GM12878 (cell line): ENCODE measurements at regions not wholly inside any gene's neighbourhood (a gene's known extent, or its start where the extent isn't known, plus 50 kb on each side); places are given as distances from the start of the nearest gene placed in this dataset.

Experiments used
- ATAC-seq: fragments of 200-7000 bp; cut with Tn5 transposase; 3 replicates; pipeline ENCODE4 v1.9.1; 2020; ENCODE audit warnings: mild to moderate bottlenecking, moderate library complexity
- BruUV-seq: library from RNA; stranded (reverse); fragments of 400-500 nt; replicated peaks from 2 replicates; lab custom pipeline; 2021; lab: Mats Ljungman, UMichigan
- CTCF ChIA-PET: fragments of 300-600 bp; sonication (Branson Sonifier 250); formaldehyde crosslinking; extraction: SDS; loops from one replicate; lab custom pipeline; 2021; ENCODE audit warnings: inconsistent platforms; lab: Yijun Ruan, JAX
- POLR2A ChIA-PET: fragments of 350-600 bp; formaldehyde crosslinking; extraction: SDS; loops from one replicate; lab custom pipeline; 2021; ENCODE audit warnings: inconsistent platforms; lab: Charles Lee
- RAD21 ChIA-PET: fragments of 300-600 bp; sonication (Branson Sonifier 250); formaldehyde crosslinking; loops from one replicate; lab custom pipeline; 2023; ENCODE audit warnings: antibody characterized with exemption; ENCODE audit not compliant: unreplicated experiment; lab: Charles Lee
- SMC1A ChIA-PET: fragments of 300-600 bp; sonication (Branson Sonifier 250); formaldehyde crosslinking; loops from one replicate; lab custom pipeline; 2023; ENCODE audit not compliant: unreplicated experiment, uncharacterized antibody; lab: Charles Lee
- DNase-seq: peaks from one replicate; pipeline ENCODE4 v3.0.0-alpha.2; 2011; ENCODE audit warnings: low read depth, low spot score
- FAIRE-seq: peaks from 3 replicates; lab custom pipeline; 2011; peaks lifted over from hg19 to GRCh38; lab: Jason Lieb, UNC
- H2AFZ ChIP-seq: 2 replicates; pipeline ENCODE4 v1.6.0; 2011; ENCODE audit warnings: low read depth, low read length, control low read depth; ENCODE audit not compliant: control insufficient read depth
- H3K27ac ChIP-seq: 2 replicates; pipeline ENCODE4 v1.5.1; 2011; ENCODE audit warnings: control low read depth; ENCODE audit not compliant: control insufficient read depth, insufficient read depth
- H3K27me3 ChIP-seq, 2 experiments: replicated peaks in 1 of 2; 2 replicates each; pipeline versions ENCODE4 v1.6.0 to v1.6.1; 2011; ENCODE audit warnings: low read length in 1 of 2; ENCODE audit not compliant: control insufficient read depth in 2 of 2, insufficient read depth in 2 of 2
- H3K36me3 ChIP-seq, 2 experiments: 2 replicates each; pipeline ENCODE4 v1.5.1; 2011; ENCODE audit warnings: low read length in 1 of 2; ENCODE audit not compliant: control insufficient read depth in 2 of 2, insufficient read depth in 2 of 2
- H3K4me1 ChIP-seq: 2 replicates; pipeline ENCODE4 v1.6.1; 2011; ENCODE audit warnings: mild to moderate bottlenecking, low read length, moderate library complexity, mixed read lengths; ENCODE audit not compliant: control insufficient read depth, insufficient read depth
- H3K4me2 ChIP-seq: 2 replicates; pipeline ENCODE4 v1.6.0; 2011; ENCODE audit warnings: control low read depth; ENCODE audit not compliant: control insufficient read depth, insufficient read depth
- H3K4me3 ChIP-seq: fragments of 200-600 bp; sonication (generic); 2 replicates; pipeline ENCODE4 v1.5.1; 2016
- H3K79me2 ChIP-seq: 2 replicates; pipeline ENCODE4 v1.6.0; 2011; ENCODE audit warnings: low read length; ENCODE audit not compliant: control insufficient read depth, insufficient read depth
- H3K9ac ChIP-seq: 2 replicates; pipeline ENCODE4 v1.8.0; 2011; ENCODE audit warnings: low read length, control low read depth, mixed read lengths; ENCODE audit not compliant: control insufficient read depth, insufficient read depth
- H3K9me3 ChIP-seq: replicated peaks from 3 replicates; pipeline ENCODE4 v1.5.1; 2011; ENCODE audit warnings: mild to moderate bottlenecking, low read length; ENCODE audit not compliant: control insufficient read depth, insufficient read depth
- H4K20me1 ChIP-seq: 2 replicates; pipeline ENCODE4 v1.6.0; 2011; ENCODE audit not compliant: control insufficient read depth, insufficient read depth
- CHD4 ChIP-seq: fragments of 200-600 bp; sonication (generic); IDR thresholded peaks from 2 replicates; pipeline ENCODE4 v1.6.1; 2016; ENCODE audit warnings: mild to moderate bottlenecking
- HDGF ChIP-seq: fragments of 450-650 bp; IDR thresholded peaks from 2 replicates; pipeline ENCODE4 v1.6.1; 2016; ENCODE audit warnings: antibody characterized with exemption
- IKZF2 ChIP-seq, 2 experiments: fragments of 450-650 bp; IDR thresholded peaks; 2 replicates each; pipeline ENCODE4 v1.6.1; 2017; ENCODE audit warnings: mild to moderate bottlenecking in 2 of 2, moderate library complexity in 2 of 2
- IRF5 ChIP-seq: fragments of 450-650 bp; IDR thresholded peaks from 2 replicates; pipeline ENCODE4 v1.6.1; 2017; ENCODE audit warnings: borderline replicate concordance
- LARP7 ChIP-seq: fragments of 450-650 bp; IDR thresholded peaks from 2 replicates; pipeline ENCODE4 v1.6.1; 2017; ENCODE audit warnings: mild to moderate bottlenecking
- MLLT1 ChIP-seq: fragments of 450-650 bp; IDR thresholded peaks from 2 replicates; pipeline ENCODE4 v1.6.1; 2016; ENCODE audit warnings: mild to moderate bottlenecking
- NBN ChIP-seq: fragments of 450-650 bp; IDR thresholded peaks from 2 replicates; pipeline ENCODE4 v1.6.1; 2016
- PRDM15 ChIP-seq: fragments of 450-650 bp; formaldehyde crosslinking; IDR thresholded peaks from 2 replicates; pipeline ENCODE4 v1.4.0; 2020; ENCODE audit warnings: mild to moderate bottlenecking, moderate library complexity
- SMAD5 ChIP-seq: IDR thresholded peaks from 2 replicates; pipeline ENCODE4 v1.6.1; 2016; ENCODE audit warnings: antibody characterized with exemption, low read depth
- TCF12 ChIP-seq: IDR thresholded peaks from 2 replicates; pipeline ENCODE4 v1.6.1; 2011; ENCODE audit warnings: low read depth, mild to moderate bottlenecking, low read length
- WGBS: methylation state at CpG from one replicate; pipeline ENCODE4 v1.1.6; 2016; ENCODE audit warnings: low lambda C conversion rate; ENCODE audit not compliant: insufficient replicate concordance, insufficient coverage; ENCODE audit errors: missing lambda C conversion rate; 5-methylcytosine and 5-hydroxymethylcytosine counted together
- in situ Hi-C: fragments of 300-500 bp; cut with MboI; formaldehyde crosslinking; loops from 9 replicates; pipeline ENCODE4 v1.14.3; 2018; ENCODE audit warnings: mixed read lengths
- intact Hi-C: fragments of 100-400 bp; cut with micrococcal nuclease; formaldehyde crosslinking; loops from one replicate; pipeline ENCODE4 v1.14.2; 2022; ENCODE audit not compliant: unreplicated experiment
- TF ChIP-seq, protein P1 (sequence below): fragments of 450-650 bp; IDR thresholded peaks from 2 replicates; pipeline ENCODE4 v1.6.1; 2016; ENCODE audit warnings: mild to moderate bottlenecking
- TF ChIP-seq, protein P2 (sequence below): IDR thresholded peaks from 2 replicates; pipeline ENCODE4 v1.6.1; 2011; ENCODE audit warnings: mild to moderate bottlenecking, low read depth, low read length, moderate library complexity; ENCODE audit not compliant: insufficient replicate concordance

DNA sequence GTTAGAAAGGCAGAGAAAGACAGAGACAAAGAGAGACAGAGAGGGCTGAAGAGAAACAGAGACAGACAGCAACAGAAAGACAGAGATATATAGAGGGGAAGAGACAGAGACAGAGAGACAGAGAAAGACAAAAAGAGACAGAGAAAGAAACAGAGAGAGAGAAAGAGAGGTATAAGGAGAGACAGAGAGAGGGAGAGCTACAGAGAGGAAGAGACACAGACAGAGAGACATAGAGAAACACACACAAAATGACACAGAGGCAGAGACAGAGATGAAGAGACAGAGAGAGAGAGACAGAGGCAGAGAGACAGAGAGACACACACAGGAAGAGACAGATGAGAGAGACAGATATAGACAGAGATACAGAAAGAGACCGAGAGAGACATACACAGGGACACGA, 168.6 kb downstream of the TMEM121 start:
- no peaks in the 10 kb centered on the region for H3K36me3 ChIP-seq
- peak overlapping the region; percentile 26; the same call in 1 of the 2 replicates for H3K4me3 ChIP-seq
- POLR2A ChIA-PET, result no interaction called here
- in situ Hi-C loops (no loop called here), intact Hi-C loops (no loop called here)
- peak overlapping the region; percentile 43 for H3K9ac ChIP-seq
- no peak overlapping the region for H2AFZ ChIP-seq
- ATAC-seq, result no peak
- H3K27me3 ChIP-seq, result no peaks in the 10 kb centered on the region
- CTCF ChIA-PET, result no interaction called here
- SMC1A ChIA-PET, result no interaction called here
- no peaks in the 10 kb centered on the region for H4K20me1 ChIP-seq
- no peaks in the 10 kb centered on the region for H3K9me3 ChIP-seq
- H3K4me2 ChIP-seq, result no peak overlapping the region; the same call in none of the 2 replicates
- no peak for FAIRE-seq
- peaks cover 42% of the 10 kb centered on the region for H3K4me1 ChIP-seq
- WGBS, result 0% methylated on average over 2 of the region's 2 CpGs
- peaks cover 40% of the 10 kb centered on the region for H3K79me2 ChIP-seq
- TF ChIP-seq HDGF (peak; percentile 94), IKZF2 (IDR thresholded peaks at IDR 0.05) (no peak), TCF12 (no peak), NBN (peak; percentile 60; the same call in 1 of the 2 replicates), MLLT1 (peak; percentile 89), IRF5 (no peak), SMAD5 (no peak), PRDM15 (no peak), CHD4 (no peak), LARP7 (no peak)
- TF ChIP-seq, protein P1, sequence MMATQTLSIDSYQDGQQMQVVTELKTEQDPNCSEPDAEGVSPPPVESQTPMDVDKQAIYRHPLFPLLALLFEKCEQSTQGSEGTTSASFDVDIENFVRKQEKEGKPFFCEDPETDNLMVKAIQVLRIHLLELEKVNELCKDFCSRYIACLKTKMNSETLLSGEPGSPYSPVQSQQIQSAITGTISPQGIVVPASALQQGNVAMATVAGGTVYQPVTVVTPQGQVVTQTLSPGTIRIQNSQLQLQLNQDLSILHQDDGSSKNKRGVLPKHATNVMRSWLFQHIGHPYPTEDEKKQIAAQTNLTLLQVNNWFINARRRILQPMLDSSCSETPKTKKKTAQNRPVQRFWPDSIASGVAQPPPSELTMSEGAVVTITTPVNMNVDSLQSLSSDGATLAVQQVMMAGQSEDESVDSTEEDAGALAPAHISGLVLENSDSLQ, result peak; percentile 12; the same call in 1 of the 2 replicates
- TF ChIP-seq, protein P2, sequence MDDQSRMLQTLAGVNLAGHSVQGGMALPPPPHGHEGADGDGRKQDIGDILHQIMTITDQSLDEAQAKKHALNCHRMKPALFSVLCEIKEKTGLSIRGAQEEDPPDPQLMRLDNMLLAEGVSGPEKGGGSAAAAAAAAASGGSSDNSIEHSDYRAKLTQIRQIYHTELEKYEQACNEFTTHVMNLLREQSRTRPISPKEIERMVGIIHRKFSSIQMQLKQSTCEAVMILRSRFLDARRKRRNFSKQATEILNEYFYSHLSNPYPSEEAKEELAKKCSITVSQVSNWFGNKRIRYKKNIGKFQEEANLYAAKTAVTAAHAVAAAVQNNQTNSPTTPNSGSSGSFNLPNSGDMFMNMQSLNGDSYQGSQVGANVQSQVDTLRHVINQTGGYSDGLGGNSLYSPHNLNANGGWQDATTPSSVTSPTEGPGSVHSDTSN, result no peak
- no peak for DNase-seq
- peak overlapping the region; percentile 86 for H3K27ac ChIP-seq
- RAD21 ChIA-PET, result no interaction called here
- no TSS peak for BruUV-seq
